IPS-15b (cell line): ENCODE measurements at regions not wholly inside any gene's neighbourhood (a gene's known extent, or its start where the extent isn't known, plus 50 kb on each side); places are given as distances from the start of the nearest gene placed in this dataset.

Experiments
- H3K27me3 ChIP-seq: one replicate; pipeline ENCODE4 v1.6.1; 2013; ENCODE audit warnings: low read length; ENCODE audit not compliant: control insufficient read depth, insufficient read depth
- H3K36me3 ChIP-seq: one replicate; pipeline ENCODE4 v1.6.1; 2013; ENCODE audit warnings: low read length; ENCODE audit not compliant: control insufficient read depth, insufficient read depth
- H3K4me1 ChIP-seq: one replicate; pipeline ENCODE4 v1.6.1; 2013; ENCODE audit warnings: mild to moderate bottlenecking, low read length; ENCODE audit not compliant: control insufficient read depth, insufficient read depth
- H3K4me3 ChIP-seq: one replicate; pipeline ENCODE4 v1.5.1; 2013; ENCODE audit warnings: low read depth, low read length
- H3K9ac ChIP-seq: one replicate; pipeline ENCODE4 v1.6.1; 2013; ENCODE audit warnings: low read depth, mild to moderate bottlenecking, low read length
- H3K9me3 ChIP-seq: one replicate; pipeline ENCODE4 v1.6.1; 2013; ENCODE audit warnings: mild to moderate bottlenecking, low read length; ENCODE audit not compliant: control insufficient read depth, insufficient read depth

DNA sequence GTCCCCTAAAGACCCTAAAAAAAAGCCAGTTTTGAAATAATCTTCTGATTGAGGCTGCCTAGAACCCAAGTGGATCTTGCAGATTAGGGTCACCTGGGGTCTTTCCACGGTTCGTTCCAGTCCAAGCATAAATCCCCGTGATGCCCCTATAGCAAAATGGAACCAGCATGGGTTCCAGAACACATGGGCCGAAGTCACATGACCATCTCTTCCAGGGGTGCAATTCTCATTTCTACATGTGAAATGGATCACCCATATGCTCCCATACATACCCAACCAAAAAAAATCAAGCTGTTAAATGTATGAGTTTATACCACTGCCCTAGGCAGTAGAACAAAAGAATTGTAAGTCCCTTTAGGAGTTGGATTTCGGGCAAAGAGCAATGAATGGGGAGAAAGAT, 245.4 kb downstream of the SKIDA1 start:
- Histone ChIP-seq H3K9ac (no peak overlapping the region), H3K27me3 (no peaks in the 10 kb centered on the region), H3K36me3 (no peaks in the 10 kb centered on the region), H3K4me3 (no peak overlapping the region), H3K4me1 (peaks cover 25% of the 10 kb centered on the region), H3K9me3 (no peaks in the 10 kb centered on the region)

GRCh38 chr10:21279217-21279575, 246.3 kb downstream of the SKIDA1 start:
- Histone ChIP-seq H3K27me3 (no peaks in the 10 kb centered on the region), H3K4me3 (no peak overlapping the region), H3K36me3 (no peaks in the 10 kb centered on the region), H3K9ac (no peak overlapping the region), H3K9me3 (no peaks in the 10 kb centered on the region), H3K4me1 (peaks cover 17% of the 10 kb centered on the region)

DNA sequence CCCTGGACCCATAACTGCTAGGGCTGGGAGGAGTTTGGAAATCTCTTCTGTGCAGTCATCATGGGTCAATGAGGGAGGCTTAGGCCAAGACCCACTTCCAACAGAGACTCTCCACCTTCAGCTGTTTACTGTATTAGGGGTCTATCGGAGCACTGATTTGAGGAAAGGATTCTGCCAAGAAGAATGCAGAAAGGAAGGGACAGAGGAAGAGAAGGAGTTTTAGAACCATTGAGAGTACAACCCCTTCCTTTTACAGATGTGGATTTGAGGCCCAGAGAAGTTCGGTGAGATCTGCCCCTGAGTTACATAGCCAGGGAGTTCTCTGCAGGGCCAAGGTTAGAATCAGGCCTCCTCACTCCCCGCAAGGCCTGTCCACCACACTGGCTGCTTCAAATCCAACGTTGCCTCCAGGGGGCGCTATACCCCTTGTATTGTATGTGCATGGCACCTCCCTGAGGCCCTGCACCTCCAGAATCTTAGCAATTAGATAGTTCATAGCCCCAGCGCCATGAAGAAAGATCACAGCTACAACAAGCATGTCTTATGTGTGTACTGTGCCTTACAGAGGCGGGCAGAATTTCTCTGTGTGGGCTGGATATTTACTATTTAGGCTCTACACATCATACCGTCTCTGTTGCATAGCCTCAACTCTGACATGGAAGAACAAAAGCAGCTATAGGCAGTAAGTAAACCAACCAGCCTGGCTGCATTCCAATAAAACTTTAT, 246.8 kb downstream of the SKIDA1 start:
- no peaks in the 10 kb centered on the region for H3K27me3 ChIP-seq
- H3K9ac ChIP-seq = no peak overlapping the region
- no peaks in the 10 kb centered on the region for H3K9me3 ChIP-seq
- H3K4me1 ChIP-seq = peaks cover 15% of the 10 kb centered on the region
- H3K36me3 ChIP-seq = no peaks in the 10 kb centered on the region
- H3K4me3 ChIP-seq = no peak overlapping the region

- no peaks in the 10 kb centered on the region for H3K27me3 ChIP-seq
- no peaks in the 10 kb centered on the region for H3K9me3 ChIP-seq
- no peak overlapping the region for H3K9ac ChIP-seq
- no peaks in the 10 kb centered on the region for H3K4me1 ChIP-seq
- H3K4me3 ChIP-seq = no peak overlapping the region
- H3K36me3 ChIP-seq = no peaks in the 10 kb centered on the region
Observed at GRCh38 chr10:21273400-21273968, 252.0 kb downstream of the SKIDA1 start.

GRCh38 chr10:21272643-21273399, 252.7 kb downstream of the SKIDA1 start:
- Histone ChIP-seq H3K27me3 (no peaks in the 10 kb centered on the region), H3K9ac (no peak overlapping the region), H3K9me3 (no peaks in the 10 kb centered on the region), H3K4me1 (no peaks in the 10 kb centered on the region), H3K36me3 (no peaks in the 10 kb centered on the region), H3K4me3 (no peak overlapping the region)

DNA sequence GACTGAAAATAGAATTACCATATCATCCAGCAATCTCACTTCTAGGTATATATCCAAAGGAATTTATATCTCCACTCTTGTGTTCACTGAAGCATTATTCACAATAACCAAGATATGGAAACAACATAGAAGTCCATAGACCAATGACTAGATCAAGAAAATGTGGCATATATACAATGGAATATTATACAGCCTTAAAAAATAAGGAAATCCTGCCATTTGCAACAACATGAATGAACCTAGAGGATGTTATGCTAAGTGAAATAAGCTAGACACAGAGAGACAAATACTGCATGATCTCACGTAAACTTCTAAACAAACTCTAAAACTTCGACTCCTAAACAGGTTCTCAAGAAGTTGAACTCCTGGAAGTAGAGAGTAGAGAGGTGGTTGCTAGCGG, 254.5 kb downstream of the SKIDA1 start:
- H3K36me3 ChIP-seq = no peaks in the 10 kb centered on the region
- H3K9me3 ChIP-seq = no peaks in the 10 kb centered on the region
- no peaks in the 10 kb centered on the region for H3K4me1 ChIP-seq
- H3K9ac ChIP-seq = no peak overlapping the region
- no peaks in the 10 kb centered on the region for H3K27me3 ChIP-seq
- no peak overlapping the region for H3K4me3 ChIP-seq

- Histone ChIP-seq H3K9me3 (no peaks in the 10 kb centered on the region), H3K27me3 (no peaks in the 10 kb centered on the region), H3K4me3 (no peak overlapping the region), H3K4me1 (no peaks in the 10 kb centered on the region), H3K36me3 (no peaks in the 10 kb centered on the region), H3K9ac (no peak overlapping the region)
Observed at GRCh38 chr10:21269289-21269688, 256.2 kb downstream of the SKIDA1 start.

DNA sequence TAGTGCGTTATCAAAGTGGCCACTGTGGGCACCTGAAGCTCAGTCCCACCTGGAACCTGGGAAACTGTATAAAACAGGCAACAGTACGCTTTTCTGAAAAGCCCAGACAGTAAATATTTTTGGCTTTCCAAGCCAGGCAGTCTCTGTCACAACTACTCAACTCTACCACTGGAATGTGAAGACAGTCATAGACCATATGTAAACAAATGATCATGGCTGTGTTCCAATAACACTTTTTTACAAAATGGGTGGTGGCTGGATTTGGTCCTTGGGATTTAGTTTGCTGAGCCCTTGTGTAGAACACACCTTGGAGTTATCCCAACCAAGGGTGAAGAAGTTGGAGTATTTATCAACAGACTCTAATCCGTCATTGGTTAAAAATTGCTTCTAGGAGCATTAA, 259.9 kb downstream of the SKIDA1 start:
- Histone ChIP-seq H3K4me1 (no peaks in the 10 kb centered on the region), H3K36me3 (no peaks in the 10 kb centered on the region)

DNA sequence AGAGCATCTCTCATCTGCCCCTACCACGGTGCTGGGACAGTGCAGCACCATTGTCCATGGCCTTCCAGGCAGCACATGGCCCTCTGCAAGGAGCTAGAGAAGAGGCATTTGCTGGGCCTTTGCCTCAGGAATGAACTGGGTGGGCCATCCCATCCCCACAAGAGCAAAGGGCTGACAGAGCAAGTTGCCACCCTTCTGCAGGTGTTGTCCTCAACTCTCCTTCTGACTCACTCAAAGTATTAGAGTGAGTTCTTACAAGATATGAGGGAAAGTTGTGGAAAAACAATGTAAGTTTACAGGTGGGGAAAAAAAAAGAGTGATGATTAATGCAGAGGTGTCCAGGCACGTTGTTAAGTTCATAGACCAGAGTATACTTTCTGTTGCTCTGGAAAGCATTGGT, 261.2 kb downstream of the SKIDA1 start:
- no peaks in the 10 kb centered on the region for H3K4me1 ChIP-seq
- no peaks in the 10 kb centered on the region for H3K36me3 ChIP-seq
- H3K27me3 ChIP-seq = no peaks in the 10 kb centered on the region
- H3K9me3 ChIP-seq = no peaks in the 10 kb centered on the region
- H3K9ac ChIP-seq = no peak overlapping the region
- no peak overlapping the region for H3K4me3 ChIP-seq

More for the DNA sequence above, 259.9 kb downstream of the SKIDA1 start:
- Histone ChIP-seq H3K9me3 (no peaks in the 10 kb centered on the region), H3K9ac (no peak overlapping the region), H3K27me3 (no peaks in the 10 kb centered on the region), H3K4me3 (no peak overlapping the region)

DNA sequence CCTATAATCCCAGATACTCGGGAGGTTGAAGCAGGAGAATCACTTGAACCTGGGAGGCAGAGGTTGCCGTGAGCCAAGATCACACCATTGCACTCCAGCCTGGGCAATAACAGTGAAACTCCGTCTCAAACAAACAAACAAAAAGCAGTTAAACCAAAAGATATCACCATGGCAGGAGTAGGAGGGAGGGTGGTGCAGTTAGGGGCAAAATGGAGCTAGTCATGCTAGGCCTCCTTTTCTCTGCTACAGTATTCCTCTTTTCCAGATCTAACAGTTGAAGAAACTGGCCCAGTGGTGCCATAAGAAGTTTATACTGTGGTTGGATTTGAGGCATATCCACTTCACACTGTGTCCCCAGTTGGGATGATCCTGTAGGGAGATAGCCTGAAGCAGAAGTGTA, 261.6 kb downstream of the SKIDA1 start:
- Histone ChIP-seq H3K9ac (no peak overlapping the region), H3K4me3 (no peak overlapping the region), H3K36me3 (no peaks in the 10 kb centered on the region), H3K9me3 (no peaks in the 10 kb centered on the region), H3K4me1 (no peaks in the 10 kb centered on the region), H3K27me3 (no peaks in the 10 kb centered on the region)

- Histone ChIP-seq H3K4me3 (no peak overlapping the region), H3K9me3 (no peaks in the 10 kb centered on the region), H3K9ac (no peak overlapping the region), H3K36me3 (no peaks in the 10 kb centered on the region), H3K4me1 (no peaks in the 10 kb centered on the region), H3K27me3 (no peaks in the 10 kb centered on the region)
Observed at GRCh38 chr10:21263263-21263803, 262.1 kb downstream of the SKIDA1 start.
